H1 (cell line): ENCODE measurements at regions not wholly inside any gene's neighbourhood (a gene's known extent, or its start where the extent isn't known, plus 50 kb on each side); places are given as distances from the start of the nearest gene placed in this dataset.

ENCODE experiments used
- CTCF ChIA-PET: fragments of 300-600 bp; sonication (Branson Sonifier 250); formaldehyde crosslinking; loops from one replicate; lab custom pipeline; 2021; ENCODE audit not compliant: partially characterized antibody; lab: Charles Lee
- POLR2A ChIA-PET: fragments of 300-600 bp; sonication (Branson Sonifier 250); formaldehyde crosslinking; loops from one replicate; lab custom pipeline; 2021; ENCODE audit warnings: inconsistent platforms; ENCODE audit not compliant: partially characterized antibody; lab: Charles Lee
- DNase-seq, 2 experiments: peaks; one replicate each; pipeline versions ENCODE4 v3.0.0 to v3.0.0-alpha.2; 2010 to 2022; ENCODE audit warnings: low spot score in 2 of 2, low read depth in 1 of 2, mixed read lengths in 1 of 2
- FAIRE-seq: peaks from 2 replicates; lab custom pipeline; 2011; peaks lifted over from hg19 to GRCh38; lab: Jason Lieb, UNC
- H2AFZ ChIP-seq: 2 replicates; pipeline ENCODE4 v1.8.1; 2012; ENCODE audit warnings: low read length, inconsistent platforms
- H2AK5ac ChIP-seq: 2 replicates; pipeline ENCODE4 v1.6.1; 2013; ENCODE audit warnings: low read depth, low read length
- H2BK120ac ChIP-seq: replicated peaks from 2 replicates; pipeline ENCODE3; 2013; ENCODE audit warnings: low read depth, low read length, inconsistent platforms
- H2BK12ac ChIP-seq: 2 replicates; pipeline ENCODE4 v1.6.1; 2013; ENCODE audit warnings: low read depth, low read length
- H2BK15ac ChIP-seq: 2 replicates; pipeline ENCODE4 v1.6.1; 2013; ENCODE audit warnings: low read length
- H2BK20ac ChIP-seq: 2 replicates; pipeline ENCODE4 v1.6.1; 2013; ENCODE audit warnings: low read length
- H2BK5ac ChIP-seq: 2 replicates; pipeline ENCODE4 v1.6.1; 2013; ENCODE audit warnings: low read depth, low read length
- H3K14ac ChIP-seq: 2 replicates; pipeline ENCODE4 v1.6.1; 2013; ENCODE audit warnings: inconsistent platforms; ENCODE audit not compliant: insufficient read length
- H3K18ac ChIP-seq: 2 replicates; pipeline ENCODE4 v1.6.1; 2013; ENCODE audit warnings: low read length; ENCODE audit errors: extremely low read depth
- H3K23ac ChIP-seq: 2 replicates; pipeline ENCODE4 v1.6.1; 2013; ENCODE audit warnings: inconsistent platforms; ENCODE audit not compliant: insufficient read length
- H3K23me2 ChIP-seq: 2 replicates; pipeline ENCODE4 v1.6.1; 2013; ENCODE audit warnings: low read depth, low read length
- H3K27ac ChIP-seq: 2 replicates; pipeline ENCODE4 v1.6.1; 2011; ENCODE audit warnings: low read depth, low read length, inconsistent platforms
- H3K27me3 ChIP-seq, 4 experiments: replicated peaks in 1 of 4; 1 replicate in 1 of 4; 2 replicates in 3 of 4; pipeline versions ENCODE4 v1.6.1 to v1.8.1; 2011 to 2013; ENCODE audit warnings: low read length in 3 of 4, mild to moderate bottlenecking in 3 of 4, inconsistent platforms in 2 of 4, mixed read lengths in 2 of 4, moderate library complexity in 1 of 4; ENCODE audit not compliant: control insufficient read depth in 3 of 4, insufficient read depth in 3 of 4; ENCODE audit errors: extremely low read depth in 1 of 4
- H3K36me3 ChIP-seq, 4 experiments: 2 replicates each; pipeline versions ENCODE4 v1.6.1 to v1.8.1; 2011 to 2013; ENCODE audit warnings: mild to moderate bottlenecking in 4 of 4, low read length in 3 of 4, moderate library complexity in 2 of 4, control low read depth in 1 of 4, inconsistent platforms in 1 of 4; ENCODE audit not compliant: insufficient read depth in 4 of 4, control insufficient read depth in 2 of 4
- H3K4ac ChIP-seq: replicated peaks from 2 replicates; pipeline ENCODE3; 2013; ENCODE audit warnings: low read length, low read depth, mixed read lengths, inconsistent platforms; ENCODE audit not compliant: insufficient read length
- H3K4me1 ChIP-seq, 4 experiments: replicated peaks in 1 of 4; 1 replicate in 1 of 4; 2 replicates in 3 of 4; pipeline versions ENCODE4 v1.6.1 to v1.8.1; 2011 to 2013; ENCODE audit warnings: low read length in 3 of 4, inconsistent platforms in 2 of 4, mixed read lengths in 1 of 4; ENCODE audit not compliant: insufficient read depth in 4 of 4, control insufficient read depth in 3 of 4
- H3K4me2 ChIP-seq, 2 experiments: 2 replicates each; pipeline versions ENCODE4 v1.6.1 to v1.8.1; 2011 to 2013; ENCODE audit warnings: low read depth in 2 of 2, low read length in 2 of 2, control low read depth in 1 of 2, inconsistent platforms in 1 of 2, mild to moderate bottlenecking in 1 of 2; ENCODE audit not compliant: insufficient read depth in 1 of 2
- H3K4me3 ChIP-seq, 4 experiments: fragments of 200-600, 300-600 bp in 1 of 4; sonication (generic), shearing (Covaris generic), sonication (Bioruptor Twin) in 1 of 4; 2 replicates each; pipeline versions ENCODE4 v1.5.1 to v1.8.1; 2011 to 2016; ENCODE audit warnings: low read length in 4 of 4, low read depth in 3 of 4, control low read depth in 2 of 4, inconsistent platforms in 2 of 4, mild to moderate bottlenecking in 2 of 4, mixed read lengths in 1 of 4, moderate library complexity in 1 of 4; ENCODE audit not compliant: insufficient read depth in 2 of 4; ENCODE audit errors: extremely low read depth in 1 of 4
- H3K56ac ChIP-seq: replicated peaks from 2 replicates; pipeline ENCODE3; 2013; ENCODE audit warnings: low read depth, mild to moderate bottlenecking, mixed read lengths, low read length, inconsistent platforms; ENCODE audit not compliant: insufficient read length
- H3K79me1 ChIP-seq: 2 replicates; pipeline ENCODE4 v1.6.1; 2013; ENCODE audit warnings: low read depth, low read length, control low read depth
- H3K79me2 ChIP-seq, 2 experiments: 2 replicates each; pipeline versions ENCODE4 v1.6.1 to v1.8.1; 2012 to 2013; ENCODE audit warnings: low read length in 2 of 2, mild to moderate bottlenecking in 2 of 2, inconsistent platforms in 1 of 2; ENCODE audit not compliant: insufficient read depth in 2 of 2, control insufficient read depth in 1 of 2
- H3K9ac ChIP-seq, 4 experiments: replicated peaks in 1 of 4; 1 replicate in 1 of 4; 2 replicates in 3 of 4; pipeline versions ENCODE4 v1.6.1 to v1.8.1; 2011 to 2013; ENCODE audit warnings: low read depth in 3 of 4, low read length in 3 of 4, control low read depth in 2 of 4, mild to moderate bottlenecking in 2 of 4, moderate library complexity in 2 of 4, inconsistent platforms in 1 of 4; ENCODE audit errors: extremely low read depth in 1 of 4
- H3K9me3 ChIP-seq, 2 experiments: 2 replicates each; pipeline versions ENCODE4 v1.6.1 to v1.8.1; 2012 to 2013; ENCODE audit warnings: mild to moderate bottlenecking in 2 of 2, moderate library complexity in 2 of 2, control low read depth in 1 of 2, inconsistent platforms in 1 of 2, low read depth in 1 of 2, low read length in 1 of 2, mixed read lengths in 1 of 2; ENCODE audit not compliant: insufficient read depth in 2 of 2
- H4K20me1 ChIP-seq, 2 experiments: replicated peaks in 1 of 2; 2 replicates each; pipeline versions ENCODE3 to v1.8.1; 2011 to 2013; ENCODE audit warnings: inconsistent platforms in 2 of 2, low read length in 2 of 2, mild to moderate bottlenecking in 1 of 2; ENCODE audit not compliant: insufficient read depth in 2 of 2, control insufficient read depth in 1 of 2
- H4K5ac ChIP-seq: 2 replicates; pipeline ENCODE4 v1.6.1; 2013; ENCODE audit warnings: low read length, low read depth, mixed read lengths, inconsistent platforms; ENCODE audit not compliant: insufficient read length
- H4K8ac ChIP-seq: 2 replicates; pipeline ENCODE4 v1.8.0; 2013; ENCODE audit warnings: mild to moderate bottlenecking, moderate library complexity, low read length, inconsistent platforms; ENCODE audit not compliant: insufficient read depth; ENCODE audit errors: extremely low read depth
- H4K91ac ChIP-seq: replicated peaks from 2 replicates; pipeline ENCODE3; 2013; ENCODE audit warnings: low read length, mixed read lengths, inconsistent platforms; ENCODE audit not compliant: insufficient read length
- CEBPB ChIP-seq: IDR thresholded peaks from 2 replicates; pipeline ENCODE4 v1.6.1; 2012; ENCODE audit warnings: low read depth, low read length
- CHD1 ChIP-seq: IDR thresholded peaks from 2 replicates; pipeline ENCODE4 v1.6.1; 2012; ENCODE audit warnings: low read depth, low read length, improper control_type of control experiment
- CREB1 ChIP-seq: IDR thresholded peaks from 2 replicates; pipeline ENCODE4 v1.6.1; 2012; ENCODE audit warnings: inconsistent platforms
- EP300 ChIP-seq, 2 experiments: IDR thresholded peaks; 1 replicate in 1 of 2; 2 replicates in 1 of 2; pipeline ENCODE4 v1.6.1; 2011 to 2012; ENCODE audit warnings: low read depth in 2 of 2, low read length in 2 of 2, mild to moderate bottlenecking in 2 of 2, borderline replicate concordance in 1 of 2, inconsistent platforms in 1 of 2, moderate library complexity in 1 of 2
- EZH2 ChIP-seq: fragments of 200-600 bp; sonication (generic); IDR thresholded peaks from 2 replicates; pipeline ENCODE4 v1.7.1; 2012; ENCODE audit warnings: low read depth, mild to moderate bottlenecking, moderate library complexity, low read length, inconsistent platforms; ENCODE audit not compliant: severe bottlenecking
- KDM1A ChIP-seq: fragments of 200-600, 300-600 bp; sonication (generic); IDR thresholded peaks from 2 replicates; pipeline ENCODE4 v1.7.1; 2016; ENCODE audit warnings: mild to moderate bottlenecking, low read length, borderline replicate concordance
- KDM5A ChIP-seq: fragments of 200-600 bp; IDR thresholded peaks from 2 replicates; pipeline ENCODE4 v1.7.1; 2012; ENCODE audit warnings: mild to moderate bottlenecking, low read length, inconsistent platforms, mixed read lengths
- PHF8 ChIP-seq: fragments of 200-600 bp; sonication (generic); conservative IDR thresholded peaks from 2 replicates; pipeline ENCODE4 v1.7.1; 2012; ENCODE audit warnings: low read depth, mild to moderate bottlenecking, inconsistent platforms, low read length, moderate library complexity
- POU5F1 ChIP-seq: IDR thresholded peaks from 2 replicates; pipeline ENCODE4 v1.6.1; 2011; ENCODE audit warnings: low read depth, mild to moderate bottlenecking, low read length, moderate library complexity
- SIN3A ChIP-seq, 2 experiments: IDR thresholded peaks in 1 of 2; conservative IDR thresholded peaks in 1 of 2; 2 replicates each; pipeline ENCODE4 v1.6.1; 2011 to 2012; ENCODE audit warnings: low read length in 2 of 2, improper control_type of control experiment in 1 of 2, low read depth in 1 of 2, mild to moderate bottlenecking in 1 of 2
- SIX5 ChIP-seq: IDR thresholded peaks from 2 replicates; pipeline ENCODE4 v1.6.1; 2011; ENCODE audit warnings: mild to moderate bottlenecking, low read depth, low read length
- SUZ12 ChIP-seq: fragments of 200-600 bp; sonication (generic); IDR thresholded peaks from 2 replicates; pipeline ENCODE4 v1.6.1; 2012; ENCODE audit warnings: mild to moderate bottlenecking, inconsistent platforms, low read length, moderate library complexity, mixed read lengths
- YY1 ChIP-seq: IDR thresholded peaks from 2 replicates; pipeline ENCODE4 v1.6.1; 2011; ENCODE audit warnings: low read depth, mild to moderate bottlenecking, low read length
- WGBS, 2 experiments: shearing (Covaris generic) in 1 of 2; methylation state at CpG; one replicate each; pipeline versions ENCODE4 v1.1.6 to v1.1.7; 2013 to 2015; ENCODE audit warnings: low lambda C conversion rate in 2 of 2, mixed read lengths in 2 of 2, inconsistent platforms in 1 of 2, low coverage in 1 of 2, missing lambda C conversion rate in 1 of 2; ENCODE audit not compliant: insufficient replicate concordance in 2 of 2, insufficient coverage in 1 of 2, insufficient read length in 1 of 2; ENCODE audit errors: extremely low coverage in 1 of 2, missing lambda C conversion rate in 1 of 2; 5-methylcytosine and 5-hydroxymethylcytosine counted together
- TF ChIP-seq, protein P1 (sequence below): IDR thresholded peaks from 2 replicates; pipeline ENCODE4 v1.6.1; 2012; ENCODE audit warnings: low read length, inconsistent platforms

DNA sequence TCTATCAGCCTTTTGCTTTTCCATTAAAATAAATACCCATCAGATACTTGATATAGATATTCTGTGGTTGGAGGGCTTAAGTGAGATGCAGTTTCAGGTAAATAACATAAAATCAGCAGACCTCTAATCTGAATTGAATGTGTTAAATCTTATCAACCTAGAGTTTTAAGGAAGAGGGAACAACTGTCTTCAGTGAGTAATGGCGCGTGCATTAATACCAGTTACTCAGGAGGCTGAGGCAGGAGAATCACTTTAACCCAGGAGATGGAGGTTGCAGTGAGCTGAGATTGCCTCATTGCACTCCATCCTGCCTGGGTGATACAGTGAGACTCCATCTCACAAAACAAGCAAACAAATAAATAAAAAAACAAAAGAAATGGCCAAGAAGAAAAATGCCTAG is 54.3 kb downstream of the FAT4 start:
- Histone ChIP-seq H3K14ac (no peak overlapping the region), H3K36me3 (no peaks in the 10 kb centered on the region), H3K4me3 (no peak overlapping the region), H3K18ac (no peak overlapping the region), H2BK120ac (no peak overlapping the region), H3K79me1 (no peaks in the 10 kb centered on the region), H2BK12ac (no peak overlapping the region), H4K8ac (no peak overlapping the region), H4K91ac (no peak overlapping the region), H3K27ac (no peak overlapping the region), H3K4ac (no peak overlapping the region), H2BK15ac (no peak overlapping the region), H3K23ac (no peak overlapping the region), H2AK5ac (no peak overlapping the region), H3K27me3 (no peaks in the 10 kb centered on the region), H4K20me1 (no peaks in the 10 kb centered on the region), H3K4me2 (no peak overlapping the region), H3K56ac (no peak overlapping the region), H3K79me2 (no peaks in the 10 kb centered on the region), H3K23me2 (no peaks in the 10 kb centered on the region), H4K5ac (no peak overlapping the region), H2BK20ac (no peak overlapping the region), H2BK5ac (no peak overlapping the region), H3K4me1 (no peaks in the 10 kb centered on the region), H3K9ac (no peak overlapping the region), H3K9me3 (no peaks in the 10 kb centered on the region), H2AFZ (no peak overlapping the region)
- ChIA-PET CTCF (no interaction called here), POLR2A (interaction anchor here (1.1 kb wide), 1 partner anchor 35 kb away, joined by 3 read pairs; no protein-coding TSS in a partner anchor)
- 83% methylated on average over 2 of the region's 2 CpGs; no CpG with 5 or more reads in 1 of the 2 experiments for WGBS, 2 experiments
- FAIRE-seq (no peak), DNase-seq (no peak)
- no peak for TF ChIP-seq CHD1
- TF ChIP-seq SIN3A (conservative IDR thresholded peaks at IDR 0.05 in 1 of 2, IDR thresholded peaks at IDR 0.05 in 1 of 2; ENCODE audit: low read depth in 1 of 2, low read length in 2 of 2) = no peak
- no peak for TF ChIP-seq SUZ12
- no peak for TF ChIP-seq SIX5
- TF ChIP-seq POU5F1 = no peak
- TF ChIP-seq KDM5A = no peak
- TF ChIP-seq PHF8 = no peak
- no peak for TF ChIP-seq YY1
- no peak for TF ChIP-seq EZH2
- no peak for TF ChIP-seq CEBPB
- TF ChIP-seq KDM1A = no peak
- no peak for TF ChIP-seq EP300 (IDR thresholded peaks at IDR 0.05; ENCODE audit: borderline replicate concordance in 1 of 2, low read depth in 2 of 2, low read length in 2 of 2)
- TF ChIP-seq, protein P1, sequence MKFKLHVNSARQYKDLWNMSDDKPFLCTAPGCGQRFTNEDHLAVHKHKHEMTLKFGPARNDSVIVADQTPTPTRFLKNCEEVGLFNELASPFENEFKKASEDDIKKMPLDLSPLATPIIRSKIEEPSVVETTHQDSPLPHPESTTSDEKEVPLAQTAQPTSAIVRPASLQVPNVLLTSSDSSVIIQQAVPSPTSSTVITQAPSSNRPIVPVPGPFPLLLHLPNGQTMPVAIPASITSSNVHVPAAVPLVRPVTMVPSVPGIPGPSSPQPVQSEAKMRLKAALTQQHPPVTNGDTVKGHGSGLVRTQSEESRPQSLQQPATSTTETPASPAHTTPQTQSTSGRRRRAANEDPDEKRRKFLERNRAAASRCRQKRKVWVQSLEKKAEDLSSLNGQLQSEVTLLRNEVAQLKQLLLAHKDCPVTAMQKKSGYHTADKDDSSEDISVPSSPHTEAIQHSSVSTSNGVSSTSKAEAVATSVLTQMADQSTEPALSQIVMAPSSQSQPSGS = no peak
- no peak for TF ChIP-seq CREB1
